Hepatocyte (in vitro differentiated cells): ENCODE measurements at regions not wholly inside any gene's neighbourhood (a gene's known extent, or its start where the extent isn't known, plus 50 kb on each side); places are given as distances from the start of the nearest gene placed in this dataset.

Source experiments
- EZH2 ChIP-seq: fragments of 200-600 bp; sonication (generic); IDR thresholded peaks from 2 replicates; pipeline ENCODE4 v1.6.1; 2016; ENCODE audit warnings: antibody characterized with exemption, mild to moderate bottlenecking, borderline replicate concordance
- TF ChIP-seq, protein P1 (sequence below): fragments of 200-600 bp; sonication (generic); IDR thresholded peaks from 2 replicates; pipeline ENCODE4 v1.5.1; 2016; ENCODE audit warnings: antibody characterized with exemption, mild to moderate bottlenecking; ENCODE audit not compliant: poor library complexity

DNA sequence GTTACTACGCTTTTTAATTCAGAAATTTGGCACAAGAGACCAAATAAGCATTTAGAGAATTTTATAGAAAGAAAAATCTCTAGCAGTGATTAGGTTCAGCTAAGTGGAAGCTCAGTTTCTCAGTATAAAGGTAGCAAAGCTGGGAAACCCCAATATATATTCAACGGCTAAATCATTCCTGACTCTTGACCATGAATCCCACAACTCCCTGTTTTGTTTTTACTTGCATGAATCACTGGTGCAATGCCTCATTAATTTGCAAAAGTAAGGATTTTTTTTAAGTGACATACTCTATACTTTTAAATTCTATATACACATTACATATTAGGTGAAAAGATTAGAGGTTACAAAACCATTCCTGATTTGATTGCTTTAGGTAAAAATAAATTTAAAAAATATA is 74.3 kb upstream of the PLEKHG7 start:
- TF ChIP-seq, protein P1, sequence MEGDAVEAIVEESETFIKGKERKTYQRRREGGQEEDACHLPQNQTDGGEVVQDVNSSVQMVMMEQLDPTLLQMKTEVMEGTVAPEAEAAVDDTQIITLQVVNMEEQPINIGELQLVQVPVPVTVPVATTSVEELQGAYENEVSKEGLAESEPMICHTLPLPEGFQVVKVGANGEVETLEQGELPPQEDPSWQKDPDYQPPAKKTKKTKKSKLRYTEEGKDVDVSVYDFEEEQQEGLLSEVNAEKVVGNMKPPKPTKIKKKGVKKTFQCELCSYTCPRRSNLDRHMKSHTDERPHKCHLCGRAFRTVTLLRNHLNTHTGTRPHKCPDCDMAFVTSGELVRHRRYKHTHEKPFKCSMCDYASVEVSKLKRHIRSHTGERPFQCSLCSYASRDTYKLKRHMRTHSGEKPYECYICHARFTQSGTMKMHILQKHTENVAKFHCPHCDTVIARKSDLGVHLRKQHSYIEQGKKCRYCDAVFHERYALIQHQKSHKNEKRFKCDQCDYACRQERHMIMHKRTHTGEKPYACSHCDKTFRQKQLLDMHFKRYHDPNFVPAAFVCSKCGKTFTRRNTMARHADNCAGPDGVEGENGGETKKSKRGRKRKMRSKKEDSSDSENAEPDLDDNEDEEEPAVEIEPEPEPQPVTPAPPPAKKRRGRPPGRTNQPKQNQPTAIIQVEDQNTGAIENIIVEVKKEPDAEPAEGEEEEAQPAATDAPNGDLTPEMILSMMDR, result no peak
- no peak for TF ChIP-seq EZH2
